HepG2 (cell line): ENCODE measurements at regions not wholly inside any gene's neighbourhood (a gene's known extent, or its start where the extent isn't known, plus 50 kb on each side); places are given as distances from the start of the nearest gene placed in this dataset.

Experiments
- BCL6 ChIP-seq: IDR thresholded peaks from 2 replicates; pipeline ENCODE4 v1.6.1; 2016; ENCODE audit warnings: missing genetic modification reagents, missing compliant biosample characterization
- BRCA1 ChIP-seq: sonication (generic); formaldehyde crosslinking; IDR thresholded peaks from 2 replicates; pipeline ENCODE4 v1.4.0; 2020; ENCODE audit warnings: missing genetic modification reagents
- CBX2 ChIP-seq, 2 experiments: fragments of 200-600 bp in 1 of 2; sonication (generic); formaldehyde crosslinking in 1 of 2; IDR thresholded peaks; 2 replicates each; pipeline versions ENCODE4 v1.7.0 to v1.8.1; 2018 to 2022; ENCODE audit warnings: low read depth in 2 of 2, low read length in 1 of 2, mild to moderate bottlenecking in 1 of 2, missing genetic modification reagents in 1 of 2
- CHD4 ChIP-seq: fragments of 200-600 bp; sonication (generic); IDR thresholded peaks from 2 replicates; pipeline ENCODE4 v1.7.0; 2017; ENCODE audit warnings: mild to moderate bottlenecking, low read length, borderline replicate concordance
- CREB1 ChIP-seq, 2 experiments: fragments of 450-650 bp in 1 of 2; IDR thresholded peaks; 2 replicates each; pipeline ENCODE4 v1.6.1; 2016 to 2017; ENCODE audit warnings: control low read depth in 1 of 2, mild to moderate bottlenecking in 1 of 2, missing compliant biosample characterization in 1 of 2, missing genetic modification characterization in 1 of 2
- ELF1 ChIP-seq: sonication (generic); formaldehyde crosslinking; IDR thresholded peaks from 2 replicates; pipeline ENCODE4 v1.4.0; 2020; ENCODE audit warnings: missing genetic modification reagents
- HES4 ChIP-seq: sonication (generic); formaldehyde crosslinking; IDR thresholded peaks from 2 replicates; pipeline ENCODE4 v1.9.0; 2021; ENCODE audit warnings: mild to moderate bottlenecking, missing genetic modification reagents, borderline replicate concordance
- HOMEZ ChIP-seq: IDR thresholded peaks from 2 replicates; pipeline ENCODE4 v1.6.1; 2016; ENCODE audit warnings: low read depth
- KAT2B ChIP-seq: fragments of 150-350 bp; IDR thresholded peaks from 2 replicates; pipeline ENCODE4 v1.6.1; 2014; ENCODE audit warnings: low read depth, low read length, borderline replicate concordance
- PHB2 ChIP-seq: fragments of 450-650 bp; IDR thresholded peaks from 2 replicates; pipeline ENCODE4 v1.6.1; 2018; ENCODE audit not compliant: partially characterized antibody
- RAD51 ChIP-seq: fragments of 450-650 bp; IDR thresholded peaks from 2 replicates; pipeline ENCODE4 v1.6.1; 2016; ENCODE audit warnings: borderline replicate concordance
- SRY ChIP-seq: sonication (generic); formaldehyde crosslinking; IDR thresholded peaks from 2 replicates; pipeline ENCODE4 v1.8.0; 2022; ENCODE audit warnings: mild to moderate bottlenecking, missing genetic modification reagents
- TRIM22 ChIP-seq: fragments of 450-650 bp; IDR thresholded peaks from 2 replicates; pipeline ENCODE4 v1.6.1; 2017
- U2AF2 ChIP-seq: fragments of 200-400 bp; formaldehyde crosslinking; IDR thresholded peaks from 2 replicates; pipeline ENCODE4 v1.6.1; 2017; ENCODE audit warnings: low read depth, mild to moderate bottlenecking, low read length
- ZBTB14 ChIP-seq: sonication (generic); formaldehyde crosslinking; IDR thresholded peaks from 2 replicates; pipeline ENCODE4 v1.4.0; 2020; ENCODE audit warnings: missing genetic modification reagents
- ZBTB3 ChIP-seq: sonication (generic); formaldehyde crosslinking; IDR thresholded peaks from 2 replicates; pipeline ENCODE4 v1.4.0; 2020; ENCODE audit warnings: low read depth, mild to moderate bottlenecking, moderate library complexity, missing genetic modification reagents, borderline replicate concordance
- ZBTB7B ChIP-seq: sonication (generic); formaldehyde crosslinking; IDR thresholded peaks from 2 replicates; pipeline ENCODE4 v1.4.0; 2020; ENCODE audit warnings: missing genetic modification reagents
- ZFP36L1 ChIP-seq: sonication (generic); formaldehyde crosslinking; IDR thresholded peaks from 2 replicates; pipeline ENCODE4 v1.8.0; 2022; ENCODE audit warnings: mild to moderate bottlenecking, missing genetic modification reagents, moderate library complexity
- ZFP41 ChIP-seq: sonication (generic); formaldehyde crosslinking; IDR thresholded peaks from 2 replicates; pipeline ENCODE4 v1.4.0; 2020; ENCODE audit warnings: mild to moderate bottlenecking, missing genetic modification reagents, borderline replicate concordance
- ZKSCAN5 ChIP-seq: sonication (generic); formaldehyde crosslinking; IDR thresholded peaks from 2 replicates; pipeline ENCODE4 v1.5.1; 2020; ENCODE audit warnings: mild to moderate bottlenecking, missing genetic modification reagents
- ZMYM2 ChIP-seq: sonication (generic); formaldehyde crosslinking; IDR thresholded peaks from 2 replicates; pipeline ENCODE4 v1.8.0; 2022; ENCODE audit warnings: mild to moderate bottlenecking, missing genetic modification reagents
- ZNF160 ChIP-seq: sonication (generic); formaldehyde crosslinking; IDR thresholded peaks from 2 replicates; pipeline ENCODE4 v1.8.0; 2022; ENCODE audit warnings: mild to moderate bottlenecking, inconsistent platforms, missing genetic modification reagents
- ZNF253 ChIP-seq: sonication (generic); formaldehyde crosslinking; IDR thresholded peaks from 2 replicates; pipeline ENCODE4 v1.8.0; 2022; ENCODE audit warnings: mild to moderate bottlenecking, missing genetic modification reagents, borderline replicate concordance
- ZNF260 ChIP-seq: sonication (generic); formaldehyde crosslinking; IDR thresholded peaks from 2 replicates; pipeline ENCODE4 v1.4.0; 2020; ENCODE audit warnings: missing genetic modification reagents, low read depth, mild to moderate bottlenecking, borderline replicate concordance
- ZNF335 ChIP-seq: sonication (generic); formaldehyde crosslinking; IDR thresholded peaks from 2 replicates; pipeline ENCODE4 v1.4.0; 2020; ENCODE audit warnings: missing genetic modification reagents
- ZNF337 ChIP-seq: sonication (generic); formaldehyde crosslinking; IDR thresholded peaks from 2 replicates; pipeline ENCODE4 v1.5.1; 2020; ENCODE audit warnings: missing genetic modification reagents, low read depth, mild to moderate bottlenecking, borderline replicate concordance
- ZNF775 ChIP-seq: sonication (generic); formaldehyde crosslinking; IDR thresholded peaks from 2 replicates; pipeline ENCODE4 v1.4.0; 2020; ENCODE audit warnings: missing genetic modification reagents, mild to moderate bottlenecking, moderate library complexity, borderline replicate concordance
- ZNF781 ChIP-seq: sonication (generic); formaldehyde crosslinking; IDR thresholded peaks from 2 replicates; pipeline ENCODE4 v1.5.1; 2020; ENCODE audit warnings: borderline replicate concordance, mild to moderate bottlenecking, missing genetic modification reagents; ENCODE audit errors: not compliant biosample characterization

GRCh38 chr6:137353842-137354397, 134.7 kb upstream of the IFNGR1 start (continued):
- TF ChIP-seq ZMYM2 (CRISPR knock-in tag) (peak; percentile 83; the same call in 1 of the 2 replicates), ZNF781 (CRISPR knock-in tag) (peak; percentile 83), CBX2 (IDR thresholded peaks at IDR 0.05; ENCODE audit: low read depth, low read length) (no peak), CBX2 (CRISPR knock-in tag; IDR thresholded peaks at IDR 0.05; ENCODE audit: low read depth) (no peak), ZFP41 (CRISPR knock-in tag) (no peak), ZBTB14 (CRISPR knock-in tag) (no peak), HES4 (CRISPR knock-in tag) (no peak), ZNF253 (CRISPR knock-in tag) (peak; percentile 47; the same call in 1 of the 2 replicates), ZNF775 (CRISPR knock-in tag) (peak; percentile 3; the same call in 1 of the 2 replicates), CREB1 (IDR thresholded peaks at IDR 0.05) (peak; percentile 54; the same call in 1 of the 2 replicates), CREB1 (CRISPR knock-in tag; IDR thresholded peaks at IDR 0.05) (peak; percentile 92), BCL6 (CRISPR knock-in tag) (peak; percentile 97), ZBTB7B (peak; percentile 99), TRIM22 (no peak), ZKSCAN5 (CRISPR knock-in tag) (no peak), ZNF337 (no peak; the same call in 1 of the 2 replicates), ELF1 (CRISPR knock-in tag) (peak; percentile 65), PHB2 (no peak), SRY (CRISPR knock-in tag) (no peak; the same call in 1 of the 2 replicates), U2AF2 (0 out of 2 replicates have a peak, but pooled peaks have one; percentile 24), ZBTB3 (CRISPR knock-in tag) (peak; percentile 80), RAD51 (no peak), ZNF335 (CRISPR knock-in tag) (peak; percentile 91), ZNF160 (CRISPR knock-in tag) (peak; percentile 93), CHD4 (peak; percentile 33), BRCA1 (CRISPR knock-in tag) (no peak), KAT2B (0 out of 2 replicates have a peak, but pooled peaks have one; percentile 8), ZFP36L1 (0 out of 2 replicates have a peak, but pooled peaks have one; percentile 45), ZNF260 (no peak), HOMEZ (CRISPR knock-in tag) (peak; percentile 100)
